GM21825 (cell line): ENCODE measurements at regions not wholly inside any gene's neighbourhood (a gene's known extent, or its start where the extent isn't known, plus 50 kb on each side); places are given as distances from the start of the nearest gene placed in this dataset.

ENCODE experiments used
- ATAC-seq: cut with Tn5 transposase; IDR thresholded peaks from one replicate; pipeline ENCODE4 v1.9.1; 2021; ENCODE audit warnings: mild to moderate bottlenecking, moderate library complexity; ENCODE audit not compliant: unreplicated experiment

DNA sequence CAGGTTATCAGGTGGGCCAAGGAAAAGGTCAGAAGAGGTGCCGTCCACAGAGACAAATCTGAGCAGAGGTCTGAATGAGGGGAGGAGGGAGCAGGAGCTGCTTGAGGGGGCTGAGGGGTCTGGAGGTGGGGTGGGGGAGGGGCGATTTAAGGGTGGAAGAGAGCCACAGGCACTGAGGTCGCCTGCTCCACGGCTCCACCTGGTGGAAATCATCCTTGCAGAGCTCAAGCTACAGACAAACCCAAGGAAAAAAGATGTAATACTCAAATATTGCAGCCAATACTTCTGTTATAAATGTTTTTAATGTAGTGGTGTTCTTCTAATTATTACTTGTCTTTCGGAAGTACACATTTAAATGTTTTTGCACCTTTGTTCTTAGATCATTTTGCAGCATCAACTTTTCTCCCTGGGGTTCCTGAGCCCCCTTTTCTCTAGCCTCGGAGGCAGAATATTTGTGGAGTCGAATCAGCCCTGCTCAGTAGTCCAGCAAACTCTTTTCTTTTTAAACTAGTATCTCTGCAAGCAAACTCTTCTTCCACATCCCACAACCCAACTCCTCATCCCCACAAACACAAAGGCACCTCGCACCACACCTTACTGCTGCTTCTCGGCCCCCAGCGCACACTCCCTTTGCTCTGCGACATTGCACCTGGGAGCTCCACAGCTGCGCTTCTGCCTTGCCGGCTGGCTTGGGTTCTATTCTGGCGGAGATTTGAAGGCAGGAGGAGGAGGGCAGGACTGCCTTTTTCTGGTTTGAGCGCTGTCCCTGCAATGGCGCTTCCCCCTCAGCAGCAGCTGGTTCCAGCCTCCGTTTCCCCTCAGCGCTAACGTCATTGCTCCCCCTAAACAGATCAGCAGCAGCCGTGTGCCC lies 51.0 kb upstream of the TFAP2A start:
- ATAC-seq: peak; percentile 53
